Smooth muscle cell (in vitro differentiated cells): ENCODE measurements at regions not wholly inside any gene's neighbourhood (a gene's known extent, or its start where the extent isn't known, plus 50 kb on each side); places are given as distances from the start of the nearest gene placed in this dataset.

Experiments used
- DNase-seq: peaks from one replicate; lab custom pipeline; 2025; ENCODE audit not compliant: unreplicated experiment; lab: John Stamatoyannopoulos, UW
- H2AFZ ChIP-seq: fragments of 200-600 bp; sonication (generic); 2 replicates; pipeline ENCODE4 v1.6.0; 2016; ENCODE audit warnings: antibody characterized with exemption, low read depth, mild to moderate bottlenecking
- H3F3A ChIP-seq: fragments of 200-600 bp; sonication (generic); 2 replicates; pipeline ENCODE4 v1.6.0; 2017; ENCODE audit warnings: antibody characterized with exemption, low read depth
- H3K27ac ChIP-seq: fragments of 200-600 bp; sonication (generic); 2 replicates; pipeline ENCODE4 v1.5.1; 2016; ENCODE audit warnings: low read depth, mild to moderate bottlenecking
- H3K27me3 ChIP-seq: fragments of 200-600 bp; sonication (generic); 2 replicates; pipeline ENCODE4 v1.6.1; 2016; ENCODE audit warnings: low read depth, mild to moderate bottlenecking
- H3K36me3 ChIP-seq: fragments of 200-600 bp; sonication (generic); 2 replicates; pipeline ENCODE4 v1.5.1; 2016; ENCODE audit warnings: low read depth
- H3K4me1 ChIP-seq: fragments of 200-600 bp; sonication (generic); 2 replicates; pipeline ENCODE4 v1.5.1; 2016; ENCODE audit warnings: low read depth
- H3K4me2 ChIP-seq: fragments of 200-600 bp; sonication (generic); 2 replicates; pipeline ENCODE4 v1.6.0; 2016; ENCODE audit warnings: mild to moderate bottlenecking
- H3K4me3 ChIP-seq: fragments of 200-600 bp; sonication (generic); 2 replicates; pipeline ENCODE4 v1.5.1; 2016; ENCODE audit warnings: mild to moderate bottlenecking
- H3K79me2 ChIP-seq: fragments of 200-600 bp; sonication (generic); 2 replicates; pipeline ENCODE4 v1.6.0; 2016; ENCODE audit warnings: low read depth, mild to moderate bottlenecking
- H3K9ac ChIP-seq: fragments of 200-600 bp; sonication (generic); 2 replicates; pipeline ENCODE4 v1.6.0; 2016; ENCODE audit warnings: low read depth
- H3K9me3 ChIP-seq: fragments of 200-600 bp; sonication (generic); replicated peaks from 2 replicates; pipeline ENCODE4 v1.5.1; 2016; ENCODE audit warnings: low read depth
- H4K20me1 ChIP-seq: fragments of 200-600 bp; sonication (generic); 2 replicates; pipeline ENCODE4 v1.6.0; 2016; ENCODE audit warnings: low read depth
- WGBS: methylation state at CpG from one replicate; pipeline ENCODE4 v1.1.7; 2016; ENCODE audit warnings: low lambda C conversion rate; 5-methylcytosine and 5-hydroxymethylcytosine counted together
- TF ChIP-seq, protein P1 (sequence below): fragments of 200-600 bp; sonication (generic); IDR thresholded peaks from 2 replicates; pipeline ENCODE4 v1.5.1; 2017; ENCODE audit warnings: borderline replicate concordance, mild to moderate bottlenecking, antibody characterized with exemption; ENCODE audit not compliant: insufficient read depth, poor library complexity, severe bottlenecking

DNA sequence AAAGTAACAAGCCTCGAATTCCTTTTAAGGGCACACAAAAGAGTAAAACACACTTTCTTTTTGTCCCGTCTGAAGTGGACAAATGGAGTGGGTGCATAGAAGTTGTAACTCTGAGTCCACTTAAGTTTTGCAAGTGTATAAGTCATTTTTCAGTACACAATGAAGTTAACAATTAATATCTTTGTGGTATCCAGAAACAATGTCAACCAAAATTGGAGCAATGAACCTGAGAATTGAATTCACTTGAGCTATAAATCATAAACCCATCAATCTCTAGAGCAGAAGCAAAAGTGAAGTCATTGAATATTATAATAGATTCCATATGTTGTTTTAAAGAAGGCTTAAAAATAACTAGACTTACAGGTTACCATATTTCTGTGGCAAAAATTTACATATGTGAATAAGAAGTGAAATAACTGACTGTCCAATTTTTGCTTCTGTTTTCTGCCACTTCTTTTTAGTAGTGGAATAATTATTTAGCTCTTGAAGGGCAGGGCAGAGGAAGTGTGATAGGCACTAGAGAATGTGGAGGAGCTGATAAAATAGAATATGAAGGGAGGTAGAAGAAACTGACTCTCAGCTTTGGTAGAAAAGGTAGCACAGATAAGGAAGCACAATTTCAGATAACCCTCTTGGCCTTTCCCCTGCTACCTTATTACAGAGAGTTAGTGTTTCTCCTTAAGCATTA, 73.9 kb upstream of the RGL1 start:
- Histone ChIP-seq H3K9me3 (peaks cover 5% of the 10 kb centered on the region), H3K4me1 (peaks cover 16% of the 10 kb centered on the region), H2AFZ (no peak overlapping the region), H3F3A (peaks cover 7% of the 10 kb centered on the region), H3K4me2 (no peak overlapping the region), H3K79me2 (no peaks in the 10 kb centered on the region), H3K9ac (no peak overlapping the region), H3K27me3 (no peaks in the 10 kb centered on the region), H3K4me3 (no peak overlapping the region), H4K20me1 (no peaks in the 10 kb centered on the region), H3K36me3 (no peaks in the 10 kb centered on the region), H3K27ac (no peak overlapping the region)
- WGBS = 92% methylated on average over 2 of the region's 2 CpGs
- DNase-seq = no peak
- TF ChIP-seq, protein P1, sequence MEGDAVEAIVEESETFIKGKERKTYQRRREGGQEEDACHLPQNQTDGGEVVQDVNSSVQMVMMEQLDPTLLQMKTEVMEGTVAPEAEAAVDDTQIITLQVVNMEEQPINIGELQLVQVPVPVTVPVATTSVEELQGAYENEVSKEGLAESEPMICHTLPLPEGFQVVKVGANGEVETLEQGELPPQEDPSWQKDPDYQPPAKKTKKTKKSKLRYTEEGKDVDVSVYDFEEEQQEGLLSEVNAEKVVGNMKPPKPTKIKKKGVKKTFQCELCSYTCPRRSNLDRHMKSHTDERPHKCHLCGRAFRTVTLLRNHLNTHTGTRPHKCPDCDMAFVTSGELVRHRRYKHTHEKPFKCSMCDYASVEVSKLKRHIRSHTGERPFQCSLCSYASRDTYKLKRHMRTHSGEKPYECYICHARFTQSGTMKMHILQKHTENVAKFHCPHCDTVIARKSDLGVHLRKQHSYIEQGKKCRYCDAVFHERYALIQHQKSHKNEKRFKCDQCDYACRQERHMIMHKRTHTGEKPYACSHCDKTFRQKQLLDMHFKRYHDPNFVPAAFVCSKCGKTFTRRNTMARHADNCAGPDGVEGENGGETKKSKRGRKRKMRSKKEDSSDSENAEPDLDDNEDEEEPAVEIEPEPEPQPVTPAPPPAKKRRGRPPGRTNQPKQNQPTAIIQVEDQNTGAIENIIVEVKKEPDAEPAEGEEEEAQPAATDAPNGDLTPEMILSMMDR = no peak

DNA sequence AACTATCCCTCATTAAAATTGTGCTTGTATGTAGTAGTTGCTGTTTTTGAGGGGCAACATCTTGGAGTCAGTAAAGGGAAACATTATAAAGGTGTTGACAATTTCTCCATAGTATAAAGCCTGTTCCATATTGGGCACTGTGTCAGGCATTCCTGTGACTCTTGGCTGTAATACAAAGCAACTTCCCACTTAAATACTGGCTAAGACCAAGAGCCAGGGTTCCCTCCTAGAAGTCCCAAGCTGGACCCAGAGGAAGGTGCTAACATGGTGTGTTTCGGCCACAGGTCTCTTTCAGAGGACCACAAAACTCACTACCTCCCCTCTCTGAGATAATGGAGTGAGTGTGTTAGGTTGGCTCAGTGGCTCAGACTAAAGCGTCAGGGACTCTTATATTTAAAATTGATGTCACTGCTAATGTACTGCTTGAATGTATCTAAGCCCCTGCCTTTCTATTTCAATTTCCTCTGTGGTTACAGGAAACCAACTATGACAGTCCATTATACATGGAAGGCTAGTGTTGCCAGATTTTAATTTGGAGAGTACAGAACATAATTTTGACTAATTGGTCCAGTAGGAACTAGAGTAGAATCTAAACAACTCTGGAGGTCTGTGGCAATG, 74.7 kb upstream of the RGL1 start:
- Histone ChIP-seq H2AFZ (no peak overlapping the region), H4K20me1 (no peaks in the 10 kb centered on the region), H3K9ac (no peak overlapping the region), H3K9me3 (peaks cover 5% of the 10 kb centered on the region), H3K79me2 (no peaks in the 10 kb centered on the region), H3K27me3 (no peaks in the 10 kb centered on the region), H3K27ac (no peak overlapping the region), H3F3A (no peaks in the 10 kb centered on the region), H3K36me3 (no peaks in the 10 kb centered on the region), H3K4me3 (no peak overlapping the region), H3K4me1 (peaks cover 10% of the 10 kb centered on the region), H3K4me2 (no peak overlapping the region)
- DNase-seq = no peak
- WGBS = 90% methylated on average over 2 of the region's 2 CpGs
- TF ChIP-seq, protein P1 = no peak

GRCh38 chr1:183726825-183727224, 73.7 kb upstream of the APOBEC4 start:
- DNase-seq = no peak
- no peak overlapping the region for H2AFZ ChIP-seq
- peaks cover 5% of the 10 kb centered on the region for H3K9me3 ChIP-seq
- H3K4me3 ChIP-seq = no peak overlapping the region
- H3K36me3 ChIP-seq = no peaks in the 10 kb centered on the region
- no peaks in the 10 kb centered on the region for H3K27me3 ChIP-seq
- no peak overlapping the region for H3K27ac ChIP-seq
- TF ChIP-seq, protein P1 = no peak
- WGBS = 100% methylated on average over 1 of the region's 1 CpG
- H3K9ac ChIP-seq = no peak overlapping the region
- no peaks in the 10 kb centered on the region for H3K79me2 ChIP-seq
- H3K4me1 ChIP-seq = no peaks in the 10 kb centered on the region
- no peaks in the 10 kb centered on the region for H4K20me1 ChIP-seq
- H3F3A ChIP-seq = no peaks in the 10 kb centered on the region
- no peak overlapping the region for H3K4me2 ChIP-seq
